ENCODE measurements at regions not wholly inside any gene's neighbourhood (a gene's known extent, or its start where the extent isn't known, plus 50 kb on each side); places are given as distances from the start of the nearest gene placed in this dataset.

DNA sequence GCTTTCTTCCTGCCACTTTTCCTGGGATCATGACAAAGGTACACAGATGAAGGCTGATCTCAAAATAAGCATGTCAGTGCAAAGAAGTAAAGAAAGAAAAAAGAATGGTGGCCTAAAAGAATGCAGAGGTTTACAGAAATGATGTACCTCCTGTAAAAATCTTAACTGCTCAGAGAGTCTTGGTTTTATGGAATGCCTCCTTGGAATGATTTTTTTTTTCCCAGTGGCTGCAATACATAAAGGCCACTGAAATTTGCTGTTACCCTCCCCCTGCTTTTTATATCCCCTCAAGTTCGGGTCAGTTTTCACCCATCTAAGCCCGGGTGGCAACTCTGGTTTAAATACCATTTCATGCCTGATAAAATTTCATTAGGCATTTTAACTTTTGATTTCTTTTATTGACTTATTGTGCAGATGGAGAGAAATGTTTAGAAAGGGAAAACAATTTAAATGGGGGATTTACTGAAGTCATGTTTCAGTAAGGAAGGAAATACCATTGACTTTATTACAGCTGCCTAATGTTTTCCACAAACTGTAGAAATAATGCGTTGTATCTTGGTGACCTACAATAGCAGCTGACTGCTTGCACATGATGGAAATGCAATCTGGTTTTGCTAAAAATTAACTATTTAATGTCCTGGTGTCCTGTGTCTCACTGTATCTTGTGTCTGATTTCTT lies 102.5 kb downstream of the SAMD9 start:
- H3K4me3 ChIP-seq (ENCODE audit: low read length), result no peak overlapping the region
- H3K36me3 ChIP-seq (ENCODE audit: insufficient read depth, low read length), result no peaks in the 10 kb centered on the region
- no peak overlapping the region for H3K4me2 ChIP-seq (ENCODE audit: low read length)
- no peak overlapping the region for H3K9ac ChIP-seq (ENCODE audit: low read length)
- H2AFZ ChIP-seq (ENCODE audit: low read depth, low read length), result no peak overlapping the region
- no peaks in the 10 kb centered on the region for H3K79me2 ChIP-seq (replicated peaks; ENCODE audit: insufficient read depth, low read length)
- H4K20me1 ChIP-seq (ENCODE audit: insufficient read depth), result no peaks in the 10 kb centered on the region
- H3K9me3 ChIP-seq (ENCODE audit: low read length), result no peaks in the 10 kb centered on the region
- H3K27ac ChIP-seq (ENCODE audit: low read length), result no peak overlapping the region
- TF ChIP-seq RAD21 (conservative IDR thresholded peaks at IDR 0.05) (no peak), EZH2 (IDR thresholded peaks at IDR 0.05; ENCODE audit: borderline replicate concordance, insufficient read depth, low read length, poor library complexity, severe bottlenecking) (no peak), SMC3 (conservative IDR thresholded peaks at IDR 0.05; ENCODE audit: poor library complexity) (no peak), MXI1 (conservative IDR thresholded peaks at IDR 0.05; ENCODE audit: poor library complexity, severe bottlenecking) (no peak), TAF1 (IDR thresholded peaks at IDR 0.05; ENCODE audit: low read depth) (no peak), EP300 (conservative IDR thresholded peaks at IDR 0.05; ENCODE audit: poor library complexity, severe bottlenecking) (no peak), POLR2AphosphoS5 (IDR thresholded peaks at IDR 0.05) (no peak)
- TF ChIP-seq, protein P1, sequence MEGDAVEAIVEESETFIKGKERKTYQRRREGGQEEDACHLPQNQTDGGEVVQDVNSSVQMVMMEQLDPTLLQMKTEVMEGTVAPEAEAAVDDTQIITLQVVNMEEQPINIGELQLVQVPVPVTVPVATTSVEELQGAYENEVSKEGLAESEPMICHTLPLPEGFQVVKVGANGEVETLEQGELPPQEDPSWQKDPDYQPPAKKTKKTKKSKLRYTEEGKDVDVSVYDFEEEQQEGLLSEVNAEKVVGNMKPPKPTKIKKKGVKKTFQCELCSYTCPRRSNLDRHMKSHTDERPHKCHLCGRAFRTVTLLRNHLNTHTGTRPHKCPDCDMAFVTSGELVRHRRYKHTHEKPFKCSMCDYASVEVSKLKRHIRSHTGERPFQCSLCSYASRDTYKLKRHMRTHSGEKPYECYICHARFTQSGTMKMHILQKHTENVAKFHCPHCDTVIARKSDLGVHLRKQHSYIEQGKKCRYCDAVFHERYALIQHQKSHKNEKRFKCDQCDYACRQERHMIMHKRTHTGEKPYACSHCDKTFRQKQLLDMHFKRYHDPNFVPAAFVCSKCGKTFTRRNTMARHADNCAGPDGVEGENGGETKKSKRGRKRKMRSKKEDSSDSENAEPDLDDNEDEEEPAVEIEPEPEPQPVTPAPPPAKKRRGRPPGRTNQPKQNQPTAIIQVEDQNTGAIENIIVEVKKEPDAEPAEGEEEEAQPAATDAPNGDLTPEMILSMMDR (IDR thresholded peaks at IDR 0.05; ENCODE audit: poor library complexity, severe bottlenecking), result no peak
- TF ChIP-seq, protein P2, sequence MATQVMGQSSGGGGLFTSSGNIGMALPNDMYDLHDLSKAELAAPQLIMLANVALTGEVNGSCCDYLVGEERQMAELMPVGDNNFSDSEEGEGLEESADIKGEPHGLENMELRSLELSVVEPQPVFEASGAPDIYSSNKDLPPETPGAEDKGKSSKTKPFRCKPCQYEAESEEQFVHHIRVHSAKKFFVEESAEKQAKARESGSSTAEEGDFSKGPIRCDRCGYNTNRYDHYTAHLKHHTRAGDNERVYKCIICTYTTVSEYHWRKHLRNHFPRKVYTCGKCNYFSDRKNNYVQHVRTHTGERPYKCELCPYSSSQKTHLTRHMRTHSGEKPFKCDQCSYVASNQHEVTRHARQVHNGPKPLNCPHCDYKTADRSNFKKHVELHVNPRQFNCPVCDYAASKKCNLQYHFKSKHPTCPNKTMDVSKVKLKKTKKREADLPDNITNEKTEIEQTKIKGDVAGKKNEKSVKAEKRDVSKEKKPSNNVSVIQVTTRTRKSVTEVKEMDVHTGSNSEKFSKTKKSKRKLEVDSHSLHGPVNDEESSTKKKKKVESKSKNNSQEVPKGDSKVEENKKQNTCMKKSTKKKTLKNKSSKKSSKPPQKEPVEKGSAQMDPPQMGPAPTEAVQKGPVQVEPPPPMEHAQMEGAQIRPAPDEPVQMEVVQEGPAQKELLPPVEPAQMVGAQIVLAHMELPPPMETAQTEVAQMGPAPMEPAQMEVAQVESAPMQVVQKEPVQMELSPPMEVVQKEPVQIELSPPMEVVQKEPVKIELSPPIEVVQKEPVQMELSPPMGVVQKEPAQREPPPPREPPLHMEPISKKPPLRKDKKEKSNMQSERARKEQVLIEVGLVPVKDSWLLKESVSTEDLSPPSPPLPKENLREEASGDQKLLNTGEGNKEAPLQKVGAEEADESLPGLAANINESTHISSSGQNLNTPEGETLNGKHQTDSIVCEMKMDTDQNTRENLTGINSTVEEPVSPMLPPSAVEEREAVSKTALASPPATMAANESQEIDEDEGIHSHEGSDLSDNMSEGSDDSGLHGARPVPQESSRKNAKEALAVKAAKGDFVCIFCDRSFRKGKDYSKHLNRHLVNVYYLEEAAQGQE (IDR thresholded peaks at IDR 0.05; ENCODE audit: borderline replicate concordance), result no peak
- H3F3A ChIP-seq (ENCODE audit: insufficient read depth, low read length, poor library complexity, severe bottlenecking), result no peaks in the 10 kb centered on the region
- H3K27me3 ChIP-seq (ENCODE audit: insufficient read depth, low read depth, low read length), result no peaks in the 10 kb centered on the region
- H3K9me2 ChIP-seq (ENCODE audit: insufficient read depth, low read length), result no peaks in the 10 kb centered on the region

DNA sequence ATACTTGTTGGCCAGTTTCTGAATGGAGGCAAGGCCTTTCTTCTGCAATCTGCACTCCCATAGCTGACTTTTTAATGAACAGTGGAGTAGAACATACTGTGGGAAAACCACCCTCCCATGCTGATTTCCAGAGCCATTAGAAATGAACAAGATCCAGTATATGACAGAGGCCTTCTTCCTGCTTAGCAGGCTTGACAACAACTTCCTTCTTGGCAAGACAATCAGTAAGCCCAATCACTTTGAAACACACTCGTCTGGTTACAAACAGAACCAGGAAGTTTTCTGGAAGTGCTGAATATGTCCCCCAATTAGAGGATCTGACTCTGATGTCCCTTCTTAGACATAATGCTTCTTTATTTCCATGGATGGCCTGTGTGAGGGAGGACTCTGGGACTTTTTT lies 103.4 kb downstream of the SAMD9 start:
- Histone ChIP-seq H3K4me2 (ENCODE audit: low read length) (no peak overlapping the region), H2AFZ (ENCODE audit: low read depth, low read length) (no peak overlapping the region), H3K9me3 (ENCODE audit: low read length) (no peaks in the 10 kb centered on the region), H3K36me3 (ENCODE audit: insufficient read depth, low read length) (no peaks in the 10 kb centered on the region), H3K9me2 (ENCODE audit: insufficient read depth, low read length) (no peaks in the 10 kb centered on the region), H4K20me1 (ENCODE audit: insufficient read depth) (no peaks in the 10 kb centered on the region), H3K4me3 (ENCODE audit: low read length) (no peak overlapping the region), H3K9ac (ENCODE audit: low read length) (no peak overlapping the region), H3K27me3 (ENCODE audit: insufficient read depth, low read depth, low read length) (no peaks in the 10 kb centered on the region), H3K79me2 (replicated peaks; ENCODE audit: insufficient read depth, low read length) (no peaks in the 10 kb centered on the region), H3F3A (ENCODE audit: insufficient read depth, low read length, poor library complexity, severe bottlenecking) (no peaks in the 10 kb centered on the region), H3K27ac (ENCODE audit: low read length) (no peak overlapping the region)
- TF ChIP-seq, protein P2 (IDR thresholded peaks at IDR 0.05; ENCODE audit: borderline replicate concordance), result no peak
- TF ChIP-seq MXI1 (conservative IDR thresholded peaks at IDR 0.05; ENCODE audit: poor library complexity, severe bottlenecking), result no peak

All from neural cell (in vitro differentiated cells).